H9 (cell line): ENCODE measurements at regions not wholly inside any gene's neighbourhood (a gene's known extent, or its start where the extent isn't known, plus 50 kb on each side); places are given as distances from the start of the nearest gene placed in this dataset.

ENCODE experiments used
- DNase-seq: peaks from one replicate; pipeline ENCODE4 v3.0.0-alpha.2; 2017
- H2AFZ ChIP-seq: one replicate; pipeline ENCODE4 v1.6.1; 2013; ENCODE audit warnings: mild to moderate bottlenecking, low read length, control low read depth, moderate library complexity
- H2AK5ac ChIP-seq: 2 replicates; pipeline ENCODE4 v1.6.1; 2013; ENCODE audit warnings: low read length, control low read depth, mixed read lengths; ENCODE audit not compliant: insufficient read length
- H2BK120ac ChIP-seq: one replicate; pipeline ENCODE4 v1.6.1; 2013; ENCODE audit warnings: low read depth, mild to moderate bottlenecking, low read length, control low read depth, inconsistent platforms; ENCODE audit not compliant: poor library complexity, severe bottlenecking
- H2BK12ac ChIP-seq: 2 replicates; pipeline ENCODE4 v1.6.1; 2013; ENCODE audit warnings: low read length, control low read depth, mixed read lengths, low read depth; ENCODE audit not compliant: insufficient read length
- H2BK15ac ChIP-seq: 2 replicates; pipeline ENCODE4 v1.6.1; 2013; ENCODE audit warnings: low read depth, low read length, control low read depth
- H2BK20ac ChIP-seq: one replicate; pipeline ENCODE4 v1.6.1; 2013; ENCODE audit warnings: low read depth, mild to moderate bottlenecking, low read length, control low read depth, inconsistent platforms; ENCODE audit not compliant: poor library complexity, severe bottlenecking
- H2BK5ac ChIP-seq: 2 replicates; pipeline ENCODE4 v1.6.1; 2013; ENCODE audit warnings: low read length, control low read depth, mixed read lengths; ENCODE audit not compliant: insufficient read length
- H3K14ac ChIP-seq: 2 replicates; pipeline ENCODE4 v1.6.1; 2013; ENCODE audit warnings: low read length, control low read depth; ENCODE audit not compliant: insufficient read depth
- H3K18ac ChIP-seq: 2 replicates; pipeline ENCODE4 v1.6.1; 2013; ENCODE audit warnings: low read depth, mild to moderate bottlenecking, mixed read lengths, low read length, control low read depth; ENCODE audit not compliant: insufficient read length
- H3K23ac ChIP-seq: 2 replicates; pipeline ENCODE4 v1.6.1; 2013; ENCODE audit warnings: low read length, control low read depth, mixed read lengths, low read depth; ENCODE audit not compliant: insufficient read length
- H3K23me2 ChIP-seq: 2 replicates; pipeline ENCODE4 v1.6.1; 2013; ENCODE audit warnings: low read depth, mild to moderate bottlenecking, mixed read lengths, low read length, control low read depth; ENCODE audit not compliant: insufficient read length, poor library complexity, severe bottlenecking
- H3K27ac ChIP-seq: 2 replicates; pipeline ENCODE4 v1.5.1; 2013; ENCODE audit warnings: low read length, control low read depth, mixed read lengths, low read depth; ENCODE audit not compliant: insufficient read length
- H3K27me3 ChIP-seq: 2 replicates; pipeline ENCODE4 v1.6.1; 2013; ENCODE audit warnings: low read length, control low read depth, inconsistent platforms; ENCODE audit not compliant: insufficient read depth
- H3K4ac ChIP-seq: 2 replicates; pipeline ENCODE4 v1.6.1; 2013; ENCODE audit warnings: low read depth, mild to moderate bottlenecking, control low read depth, inconsistent platforms, low read length, moderate library complexity
- H3K4me1 ChIP-seq: 2 replicates; pipeline ENCODE4 v1.6.1; 2013; ENCODE audit warnings: low read length, control low read depth, inconsistent platforms; ENCODE audit not compliant: insufficient read depth
- H3K4me2 ChIP-seq: 2 replicates; pipeline ENCODE4 v1.6.1; 2013; ENCODE audit warnings: low read length, control low read depth, mixed read lengths; ENCODE audit not compliant: insufficient read length, insufficient read depth
- H3K56ac ChIP-seq: 2 replicates; pipeline ENCODE4 v1.6.1; 2013; ENCODE audit warnings: low read depth, mild to moderate bottlenecking, mixed read lengths, low read length, control low read depth; ENCODE audit not compliant: insufficient read length
- H3K79me1 ChIP-seq: 2 replicates; pipeline ENCODE4 v1.6.1; 2013; ENCODE audit warnings: low read depth, mild to moderate bottlenecking, moderate library complexity, low read length, control low read depth, inconsistent platforms; ENCODE audit not compliant: insufficient read depth, poor library complexity, severe bottlenecking
- H3K79me2 ChIP-seq: 2 replicates; pipeline ENCODE4 v1.6.1; 2013; ENCODE audit warnings: low read length, control low read depth, inconsistent platforms; ENCODE audit not compliant: insufficient read depth
- H3K9ac ChIP-seq: 2 replicates; pipeline ENCODE4 v1.6.1; 2013; ENCODE audit warnings: low read length, control low read depth, mixed read lengths; ENCODE audit not compliant: insufficient read length; ENCODE audit errors: extremely low read depth
- H3K9me3 ChIP-seq: one replicate; pipeline ENCODE4 v1.6.1; 2013; ENCODE audit warnings: low read depth, low read length, inconsistent platforms; ENCODE audit not compliant: control insufficient read depth
- H3T11ph ChIP-seq: one replicate; pipeline ENCODE4 v1.6.1; 2013; ENCODE audit warnings: mild to moderate bottlenecking, low read length, control low read depth, inconsistent platforms
- H4K20me1 ChIP-seq: one replicate; pipeline ENCODE4 v1.6.1; 2013; ENCODE audit not compliant: control insufficient read depth, insufficient read length, insufficient read depth
- H4K5ac ChIP-seq: 2 replicates; pipeline ENCODE4 v1.6.1; 2013; ENCODE audit warnings: low read depth, mild to moderate bottlenecking, mixed read lengths, low read length, control low read depth; ENCODE audit not compliant: insufficient read length
- H4K8ac ChIP-seq: replicated peaks from 2 replicates; pipeline ENCODE4 v1.6.1; 2013; ENCODE audit warnings: low read length, control low read depth, mixed read lengths, low read depth; ENCODE audit not compliant: insufficient read length
- H4K91ac ChIP-seq: 2 replicates; pipeline ENCODE4 v1.6.1; 2013; ENCODE audit warnings: low read depth, mild to moderate bottlenecking, moderate library complexity, mixed read lengths, low read length, control low read depth; ENCODE audit not compliant: insufficient read length
- H3K27ac Mint-ChIP-seq, 3 experiments: 2 replicates in 2 of 3; 3 replicates in 1 of 3; pipeline ENCODE4 v1.8.0; 2020 to 2021; ENCODE audit warnings: mixed read lengths in 3 of 3, mild to moderate bottlenecking in 1 of 3, moderate library complexity in 1 of 3
- H3K27me3 Mint-ChIP-seq: 2 replicates; pipeline ENCODE4 v1.8.0; 2021; ENCODE audit warnings: low read depth, mild to moderate bottlenecking, moderate library complexity, mixed read lengths
- H3K36me3 Mint-ChIP-seq, 3 experiments: 2 replicates in 2 of 3; 3 replicates in 1 of 3; pipeline ENCODE4 v1.8.0; 2020 to 2021; ENCODE audit warnings: low read depth in 3 of 3, mixed read lengths in 3 of 3; ENCODE audit not compliant: insufficient read depth in 1 of 3
- H3K4me1 Mint-ChIP-seq, 2 experiments: 2 replicates each; pipeline ENCODE4 v1.8.0; 2020; ENCODE audit warnings: mixed read lengths in 2 of 2
- H3K4me3 Mint-ChIP-seq, 2 experiments: 2 replicates in 1 of 2; 3 replicates in 1 of 2; pipeline ENCODE4 v1.8.0; 2020 to 2021; ENCODE audit warnings: mild to moderate bottlenecking in 2 of 2, mixed read lengths in 2 of 2, moderate library complexity in 1 of 2
- H3K9me3 Mint-ChIP-seq, 2 experiments: 2 replicates in 1 of 2; 3 replicates in 1 of 2; pipeline ENCODE4 v1.8.0; 2020; ENCODE audit warnings: mild to moderate bottlenecking in 2 of 2, mixed read lengths in 2 of 2, moderate library complexity in 1 of 2
- WGBS: extraction: QIAGEN DNeasy Blood & Tissue Kit; methylation state at CpG from one replicate; pipeline ENCODE4 v1.1.7; 2013; ENCODE audit warnings: missing lambda C conversion rate, low lambda C conversion rate, mixed read lengths; ENCODE audit not compliant: insufficient read length; ENCODE audit errors: extremely low coverage; 5-methylcytosine and 5-hydroxymethylcytosine counted together
- TF ChIP-seq, protein P1 (sequence below): fragments of 200-600 bp; sonication (generic); conservative IDR thresholded peaks from 3 replicates; pipeline ENCODE4 v1.8.0; 2021; ENCODE audit warnings: antibody characterized with exemption, mild to moderate bottlenecking

DNA sequence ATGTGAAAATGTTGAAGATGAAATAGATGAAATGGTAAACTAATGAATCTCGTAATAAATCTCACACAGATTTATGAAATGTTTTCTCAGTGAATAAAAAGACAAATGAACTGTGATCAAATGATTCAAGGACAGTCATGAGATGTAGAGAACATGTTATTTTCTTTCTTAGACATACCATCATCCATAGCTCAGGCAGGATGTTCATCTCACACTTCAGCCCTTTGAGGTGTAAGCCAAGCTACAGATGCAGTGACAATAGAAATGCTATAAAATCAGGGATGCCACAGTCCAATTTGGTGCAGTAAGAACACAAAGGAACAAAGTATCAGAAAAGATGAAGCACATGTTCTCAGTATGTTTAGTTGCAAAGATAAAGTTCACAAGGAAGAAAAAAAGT lies 242.7 kb upstream of the KRR1 start:
- Mint-ChIP-seq H3K27ac (no peak overlapping the region), H3K4me3 (no peak overlapping the region), H3K27me3 (no peaks in the 10 kb centered on the region), H3K9me3 (no peaks in the 10 kb centered on the region), H3K4me1 (0 out of 4 replicates have a peak, but pooled peaks cover 0 to 2% of the 10 kb centered on the region in 2 experiments), H3K36me3 (no peaks in the 10 kb centered on the region)
- no peak overlapping the region for H2BK5ac ChIP-seq
- no peak overlapping the region for H3K14ac ChIP-seq
- H3K79me2 ChIP-seq, result no peaks in the 10 kb centered on the region
- H3K9me3 ChIP-seq, result no peaks in the 10 kb centered on the region
- H2AFZ ChIP-seq, result no peak overlapping the region
- no peak overlapping the region for H2BK15ac ChIP-seq
- H2BK20ac ChIP-seq, result no peak overlapping the region
- H2BK120ac ChIP-seq, result no peak overlapping the region
- no peaks in the 10 kb centered on the region for H3K23me2 ChIP-seq
- H4K5ac ChIP-seq, result no peak overlapping the region
- no peak overlapping the region for H3K4ac ChIP-seq
- H3K4me1 ChIP-seq, result no peaks in the 10 kb centered on the region; the same call in 1 of the 2 replicates
- no peaks in the 10 kb centered on the region for H4K20me1 ChIP-seq
- no peak overlapping the region for H2AK5ac ChIP-seq
- TF ChIP-seq, protein P1, sequence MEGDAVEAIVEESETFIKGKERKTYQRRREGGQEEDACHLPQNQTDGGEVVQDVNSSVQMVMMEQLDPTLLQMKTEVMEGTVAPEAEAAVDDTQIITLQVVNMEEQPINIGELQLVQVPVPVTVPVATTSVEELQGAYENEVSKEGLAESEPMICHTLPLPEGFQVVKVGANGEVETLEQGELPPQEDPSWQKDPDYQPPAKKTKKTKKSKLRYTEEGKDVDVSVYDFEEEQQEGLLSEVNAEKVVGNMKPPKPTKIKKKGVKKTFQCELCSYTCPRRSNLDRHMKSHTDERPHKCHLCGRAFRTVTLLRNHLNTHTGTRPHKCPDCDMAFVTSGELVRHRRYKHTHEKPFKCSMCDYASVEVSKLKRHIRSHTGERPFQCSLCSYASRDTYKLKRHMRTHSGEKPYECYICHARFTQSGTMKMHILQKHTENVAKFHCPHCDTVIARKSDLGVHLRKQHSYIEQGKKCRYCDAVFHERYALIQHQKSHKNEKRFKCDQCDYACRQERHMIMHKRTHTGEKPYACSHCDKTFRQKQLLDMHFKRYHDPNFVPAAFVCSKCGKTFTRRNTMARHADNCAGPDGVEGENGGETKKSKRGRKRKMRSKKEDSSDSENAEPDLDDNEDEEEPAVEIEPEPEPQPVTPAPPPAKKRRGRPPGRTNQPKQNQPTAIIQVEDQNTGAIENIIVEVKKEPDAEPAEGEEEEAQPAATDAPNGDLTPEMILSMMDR, result no peak
- no peak overlapping the region for H3K56ac ChIP-seq
- H3K79me1 ChIP-seq, result no peaks in the 10 kb centered on the region
- H4K91ac ChIP-seq, result no peak overlapping the region
- H3K4me2 ChIP-seq, result no peak overlapping the region
- H4K8ac ChIP-seq, result no peak overlapping the region
- no peak overlapping the region for H3K9ac ChIP-seq
- H3K18ac ChIP-seq, result no peak overlapping the region
- no peak for DNase-seq
- H3K23ac ChIP-seq, result no peak overlapping the region
- WGBS, result no CpG with 5 or more reads among the region's 1 CpG
- no peak overlapping the region for H3K27ac ChIP-seq
- no peaks in the 10 kb centered on the region for H3K27me3 ChIP-seq
- no peak overlapping the region for H3T11ph ChIP-seq
- H2BK12ac ChIP-seq, result no peak overlapping the region
